ENCODE measurements at regions not wholly inside any gene's neighbourhood (a gene's known extent, or its start where the extent isn't known, plus 50 kb on each side); places are given as distances from the start of the nearest gene placed in this dataset.

DNA sequence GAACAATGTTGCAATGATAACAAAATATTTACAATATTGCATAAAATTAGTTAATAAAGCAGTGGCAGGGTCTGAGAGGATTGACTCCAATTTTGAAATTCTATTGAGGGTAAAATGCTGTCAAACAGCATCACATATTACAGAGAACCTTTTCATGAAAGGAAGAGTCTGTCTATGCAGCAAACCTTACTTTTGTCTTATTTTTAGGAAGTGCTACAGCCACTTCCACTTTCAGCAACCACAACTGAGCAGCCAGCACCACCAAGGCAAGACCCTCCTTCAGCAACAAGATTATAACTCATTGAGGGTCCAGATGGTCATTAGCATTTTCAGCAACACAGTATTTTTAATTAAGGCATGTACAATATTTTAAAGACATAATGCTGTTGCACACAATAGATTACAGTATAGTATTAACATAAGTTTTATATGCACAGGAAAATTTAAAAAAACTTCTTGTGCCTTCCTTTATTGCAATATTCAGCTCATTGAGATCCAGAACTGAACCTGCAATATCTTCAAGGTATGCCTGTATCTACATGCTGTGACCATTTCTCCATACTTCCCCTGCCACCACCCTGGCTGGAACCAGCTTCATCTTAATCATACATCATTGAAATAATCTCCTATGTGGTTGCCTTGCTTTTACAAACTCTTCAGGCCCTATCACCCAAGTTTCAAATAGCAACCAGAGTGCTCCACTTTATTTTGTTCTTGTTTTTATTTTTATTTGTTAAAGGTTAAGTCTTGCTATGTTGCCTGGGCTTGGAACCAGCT is 711.2 kb downstream of the KCNA4 start:
- no peak for DNase-seq

DNA sequence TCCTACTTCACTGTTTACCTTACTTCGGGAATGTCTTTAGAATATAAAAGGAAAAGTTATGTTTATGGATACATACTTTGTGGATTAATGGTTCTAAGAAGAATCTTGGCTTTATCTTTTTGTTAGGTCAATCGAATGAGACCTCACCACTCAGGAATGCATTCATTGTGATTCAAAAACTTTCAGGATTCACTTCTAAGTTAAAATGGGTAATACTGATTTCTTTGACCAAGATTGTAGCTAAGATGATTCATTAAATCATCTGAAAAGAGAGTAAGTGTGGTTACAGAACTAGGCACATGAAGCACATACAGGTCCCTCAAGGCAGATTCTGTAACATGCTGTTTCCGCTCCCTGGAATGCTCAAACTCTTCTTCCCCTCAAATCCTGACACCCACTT is 716.4 kb downstream of the KCNA4 start:
- DNase-seq = no peak

GRCh38 chr11:29296680-29297079 is 720.1 kb downstream of the KCNA4 start:
- DNase-seq = no peak

DNA sequence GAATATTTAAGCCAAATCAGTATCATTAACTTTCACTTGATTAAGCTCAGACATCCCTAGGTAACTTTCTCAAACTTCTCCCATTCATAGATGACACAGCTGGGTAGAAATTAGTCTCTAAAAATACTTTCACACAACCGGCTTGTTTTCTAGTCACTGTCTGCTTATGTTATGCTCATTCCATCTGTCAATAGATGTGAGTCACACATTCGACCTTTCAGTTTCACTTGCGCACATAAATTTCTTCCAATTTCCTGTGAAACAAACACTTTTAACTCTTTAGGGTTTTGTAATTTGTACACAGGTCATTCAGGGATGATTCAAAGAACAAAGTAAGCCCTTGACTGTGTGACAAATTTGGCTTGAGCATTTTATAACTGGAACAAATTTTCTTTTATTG is 723.0 kb downstream of the KCNA4 start:
- DNase-seq = no peak

- no peak for DNase-seq
Measured at GRCh38 chr11:29282088-29282487, 734.7 kb downstream of the KCNA4 start.

DNA sequence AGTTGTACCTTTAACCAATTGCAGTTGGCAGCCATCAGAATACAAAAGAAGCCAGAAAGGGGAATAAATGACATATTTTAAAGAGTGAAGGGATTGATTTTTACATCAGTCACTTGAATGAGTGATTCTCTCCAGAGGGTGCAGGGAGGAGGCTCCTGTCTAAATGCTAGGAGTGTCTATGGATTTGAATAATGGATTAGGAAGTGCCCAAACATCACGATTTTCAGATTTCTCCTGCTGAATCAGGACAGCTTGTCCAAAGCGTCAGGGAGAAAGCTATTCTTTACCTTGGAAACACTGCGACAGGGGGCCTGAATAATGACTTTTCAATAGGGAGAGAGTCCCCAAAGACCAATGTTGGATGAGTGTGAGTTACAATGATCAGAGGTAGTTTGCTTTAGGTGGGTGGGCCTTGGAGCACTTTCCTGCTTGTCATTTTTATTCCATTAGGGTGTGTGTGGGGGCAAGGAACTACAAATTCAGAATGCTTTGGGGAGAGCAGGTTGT is 735.5 kb downstream of the KCNA4 start:
- DNase-seq = no peak

DNA sequence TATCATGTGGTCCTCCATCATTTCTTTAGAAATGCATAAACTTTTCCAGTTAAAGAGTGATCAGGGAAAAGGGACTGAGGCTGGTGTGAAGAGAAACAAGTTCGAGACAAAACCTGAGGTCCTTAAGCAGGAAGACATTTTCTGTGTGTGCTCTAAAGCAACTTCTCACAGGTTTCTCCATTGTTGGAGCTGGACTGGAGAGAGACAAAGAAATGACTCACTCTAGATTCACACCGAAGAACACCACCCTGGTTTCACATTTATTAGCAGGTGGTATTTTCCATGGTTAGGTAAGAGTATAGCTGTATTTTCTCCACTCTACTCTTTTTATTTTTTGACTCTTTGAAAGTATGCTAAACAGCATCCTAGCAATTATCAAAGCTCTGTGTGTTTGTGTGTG is 736.4 kb downstream of the KCNA4 start:
- no peak for DNase-seq

DNA sequence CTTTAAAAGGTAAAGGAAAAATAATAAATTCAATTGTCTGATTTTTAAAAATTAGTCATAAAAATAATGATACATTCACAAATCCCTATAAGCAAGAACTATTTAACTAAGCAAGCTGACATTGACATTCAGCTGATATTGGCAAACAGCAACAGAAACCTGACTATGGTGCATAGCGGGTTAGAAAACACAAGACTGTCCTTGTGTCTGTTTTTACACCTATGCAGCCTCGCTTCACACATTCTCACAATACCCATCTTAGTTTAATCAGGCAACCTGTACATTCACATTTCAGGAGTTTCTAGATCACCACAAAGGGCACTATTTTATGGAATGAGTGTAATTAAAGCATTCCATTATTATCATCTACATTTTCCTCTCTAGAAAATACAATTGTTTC is 737.1 kb downstream of the KCNA4 start:
- DNase-seq = no peak

GRCh38 chr11:29272019-29272654 is 744.7 kb downstream of the KCNA4 start:
- DNase-seq = no peak

DNA sequence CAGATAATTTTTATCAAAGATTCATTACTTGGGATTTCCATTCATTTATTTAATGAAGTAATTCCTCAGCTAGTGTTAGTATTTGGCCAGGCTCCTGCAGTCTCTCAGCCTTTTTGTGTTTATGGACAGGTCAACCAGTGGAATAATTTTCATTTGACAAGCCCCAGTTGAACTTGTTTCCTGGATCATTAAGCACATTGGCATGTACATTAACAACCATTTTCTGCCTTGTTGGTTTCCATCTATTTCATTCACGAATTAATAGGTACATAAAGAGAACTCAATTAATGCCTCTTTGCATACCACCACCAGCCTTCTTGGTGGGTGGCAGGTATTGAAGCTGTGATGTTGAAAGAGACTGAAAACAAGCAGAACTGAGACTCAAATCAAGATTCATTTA is 745.2 kb downstream of the KCNA4 start:
- no peak for DNase-seq

DNA sequence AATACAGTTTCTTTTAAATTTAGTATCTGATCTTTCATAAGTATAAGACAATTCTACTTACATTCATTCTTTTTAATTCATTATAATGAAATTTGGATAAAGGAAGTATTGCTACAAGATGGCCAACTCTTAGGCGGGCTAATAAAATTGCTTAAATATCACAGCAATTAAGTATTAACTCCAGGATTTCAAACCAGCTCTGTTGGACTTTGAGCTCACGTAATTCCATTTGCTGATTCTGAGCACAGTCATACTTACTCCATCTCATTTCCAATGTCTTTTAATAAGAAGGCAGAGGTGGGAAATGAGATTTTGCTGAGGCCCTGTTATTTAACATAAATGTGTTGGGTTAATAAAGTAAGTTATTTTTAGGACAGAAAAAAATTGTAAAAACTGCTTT is 748.1 kb downstream of the KCNA4 start:
- no peak for DNase-seq

- no peak for DNase-seq
Measured at GRCh38 chr11:29265792-29266191, 751.0 kb downstream of the KCNA4 start.

DNA sequence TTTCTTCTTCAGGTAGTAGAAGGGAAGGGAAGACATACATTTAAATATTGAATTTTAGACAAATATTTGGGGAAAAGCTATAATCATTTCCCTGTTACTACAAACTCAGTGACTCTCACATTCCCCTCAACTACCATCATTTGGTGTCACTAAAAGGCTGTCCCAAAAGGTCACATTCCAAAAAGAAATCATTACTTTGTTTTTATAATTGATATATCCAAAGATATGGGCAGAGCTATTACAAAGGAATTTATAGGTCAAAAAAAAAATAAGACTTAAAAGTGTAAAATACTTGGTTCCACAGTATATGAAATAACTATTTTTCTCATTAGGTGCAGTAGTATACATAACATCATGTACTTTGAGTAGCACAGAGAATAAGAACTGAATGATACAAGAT is 751.4 kb downstream of the KCNA4 start:
- DNase-seq = no peak

DNA sequence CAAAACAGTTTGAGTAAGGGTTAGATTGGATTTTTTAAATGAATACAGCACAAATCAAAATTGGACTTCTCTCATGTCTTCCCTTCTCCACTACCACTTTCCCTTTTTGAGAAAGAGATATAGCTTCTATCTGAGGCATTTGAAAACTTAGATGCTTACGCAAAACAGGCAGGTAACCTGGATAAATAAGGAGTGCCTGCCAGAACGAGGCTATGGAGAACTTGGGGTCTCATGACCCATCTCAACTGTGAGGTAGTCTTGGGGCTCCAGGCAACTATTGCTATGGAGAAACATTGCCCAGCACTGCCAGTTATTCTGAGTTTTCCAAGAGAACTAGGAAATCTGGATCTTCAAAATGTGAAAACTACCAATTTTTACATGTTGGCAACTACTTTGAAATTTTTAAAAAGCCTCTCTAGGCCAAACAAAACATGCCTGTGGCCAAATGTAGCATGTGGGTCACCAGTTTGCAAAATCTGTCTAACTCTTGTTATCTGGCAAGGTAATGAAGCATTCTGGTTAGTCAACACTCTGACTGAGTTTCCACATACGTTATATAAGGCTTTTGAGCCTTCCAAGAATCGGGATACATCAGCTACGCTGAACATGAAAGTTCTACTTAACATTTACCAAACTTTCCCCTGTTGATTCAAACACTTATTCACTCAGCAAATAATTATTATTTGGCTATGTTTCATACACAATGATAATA is 752.7 kb downstream of the KCNA4 start:
- DNase-seq = no peak

- no peak for DNase-seq
Measured at GRCh38 chr11:29261831-29262230, 755.0 kb downstream of the KCNA4 start.

DNA sequence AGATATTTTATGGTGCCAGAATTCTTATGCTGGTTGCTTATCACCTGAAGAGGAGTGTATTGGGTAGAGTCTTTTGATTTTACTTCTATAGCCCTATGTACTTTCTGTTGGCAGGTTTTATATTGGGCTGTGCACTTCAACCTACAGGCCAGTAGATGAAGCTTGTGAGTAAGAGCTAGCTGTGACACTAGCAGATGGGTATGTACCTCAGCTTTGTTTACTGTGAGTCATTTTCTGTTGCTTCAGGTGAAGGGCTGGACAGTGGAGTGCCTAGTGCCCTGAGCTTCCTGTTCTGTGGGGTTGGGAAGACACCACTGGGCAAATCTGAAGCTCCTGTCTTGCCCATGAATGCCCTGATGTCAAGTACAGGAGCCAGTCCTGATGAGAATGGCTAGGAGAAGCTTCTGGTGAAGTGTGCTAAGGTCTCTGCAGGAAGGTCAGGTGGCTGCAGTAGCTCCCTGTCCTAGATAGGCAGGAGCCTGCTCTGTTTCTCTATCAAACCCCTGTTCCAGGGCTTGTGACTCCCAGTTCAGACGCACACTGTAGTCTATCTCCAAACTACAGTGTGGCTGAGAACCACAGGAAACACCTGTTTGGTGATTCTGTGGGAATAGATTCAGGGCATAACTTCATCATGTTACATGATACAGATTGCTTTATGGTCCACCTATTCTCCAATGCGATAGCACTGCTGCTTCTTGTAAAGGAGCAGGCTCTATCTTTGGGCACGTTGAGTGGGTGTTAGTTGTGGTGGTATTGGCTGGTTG is 755.7 kb downstream of the KCNA4 start:
- DNase-seq = no peak

DNA sequence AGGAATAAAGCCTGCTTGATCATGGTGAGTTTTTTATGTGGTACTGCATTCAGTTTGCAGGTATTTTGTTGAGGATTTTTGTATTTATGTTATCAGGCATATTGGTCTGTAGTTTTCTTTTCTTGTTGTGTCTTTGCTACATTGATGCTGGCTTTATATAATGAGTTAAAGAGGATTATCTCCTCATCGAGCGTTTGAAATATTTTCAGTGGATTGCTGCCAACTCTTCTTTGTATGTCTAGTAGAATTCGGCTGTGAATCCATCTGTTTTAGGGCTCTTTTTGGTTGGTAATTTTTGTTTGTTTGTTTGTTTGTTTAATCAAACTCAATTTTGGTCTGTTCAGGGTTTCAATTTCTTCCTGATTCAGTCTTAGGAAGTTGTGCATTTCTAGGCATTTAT is 758.4 kb downstream of the KCNA4 start:
- DNase-seq = no peak

- DNase-seq = no peak
Measured at GRCh38 chr11:29256580-29256979, 760.2 kb downstream of the KCNA4 start.

GRCh38 chr11:29255401-29255800 is 761.4 kb downstream of the KCNA4 start:
- DNase-seq = no peak

- no peak for DNase-seq
Measured at GRCh38 chr11:29251738-29252137, 765.1 kb downstream of the KCNA4 start.

DNA sequence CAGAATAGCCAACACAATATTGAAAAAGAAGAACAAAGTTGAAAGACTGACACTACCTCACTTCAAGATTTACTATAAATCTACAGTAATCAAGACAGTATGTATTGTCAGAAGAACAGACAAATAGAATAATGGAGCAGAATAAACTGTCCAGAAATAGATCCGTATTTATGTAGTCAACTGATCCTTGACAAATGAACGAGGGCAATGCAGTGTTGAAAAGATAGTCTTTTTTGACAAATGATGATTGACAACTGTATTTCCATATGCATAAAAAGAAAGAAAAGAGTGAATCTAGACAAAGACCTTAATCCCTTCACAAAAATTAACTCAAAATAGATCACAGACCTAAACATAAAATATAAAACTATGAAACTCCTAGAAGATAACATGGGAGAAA is 767.1 kb downstream of the KCNA4 start:
- DNase-seq = no peak

GRCh38 chr11:29244355-29244754 is 772.5 kb downstream of the KCNA4 start:
- no peak for DNase-seq

- no peak for DNase-seq
Measured at GRCh38 chr11:29243616-29244015, 773.2 kb downstream of the KCNA4 start.
